Ectodermal cell (in vitro differentiated cells): ENCODE measurements at regions not wholly inside any gene's neighbourhood (a gene's known extent, or its start where the extent isn't known, plus 50 kb on each side); places are given as distances from the start of the nearest gene placed in this dataset.

ENCODE experiments used
- H3K27ac ChIP-seq: 2 replicates; pipeline ENCODE4 v1.7.0; 2013; ENCODE audit warnings: mild to moderate bottlenecking, low read depth, low read length; ENCODE audit not compliant: insufficient read depth, poor library complexity, severe bottlenecking
- H3K27me3 ChIP-seq: 2 replicates; pipeline ENCODE4 v1.7.0; 2013; ENCODE audit warnings: mild to moderate bottlenecking, low read length; ENCODE audit not compliant: insufficient read depth, control insufficient read depth, poor library complexity, severe bottlenecking
- H3K36me3 ChIP-seq: one replicate; pipeline ENCODE4 v1.7.0; 2013; ENCODE audit warnings: low read length; ENCODE audit not compliant: control insufficient read depth, insufficient read depth
- H3K4me1 ChIP-seq: one replicate; pipeline ENCODE4 v1.7.0; 2013; ENCODE audit warnings: low read length; ENCODE audit not compliant: control insufficient read depth, insufficient read depth
- H3K4me3 ChIP-seq: 2 replicates; pipeline ENCODE4 v1.7.0; 2013; ENCODE audit warnings: low read depth, low read length, control low read depth; ENCODE audit not compliant: insufficient read depth
- H3K9me3 ChIP-seq: 2 replicates; pipeline ENCODE4 v1.7.0; 2013; ENCODE audit warnings: mild to moderate bottlenecking, low read length, moderate library complexity; ENCODE audit not compliant: control insufficient read depth
- WGBS, 2 experiments: methylation state at CpG; one replicate each; pipeline ENCODE4 v1.1.7; 2013; ENCODE audit warnings: missing lambda C conversion rate in 2 of 2; 5-methylcytosine and 5-hydroxymethylcytosine counted together

GRCh38 chr5:116824751-116825438 is 250.3 kb upstream of the SEMA6A start:
- Histone ChIP-seq H3K27me3 (no peaks in the 10 kb centered on the region), H3K9me3 (no peaks in the 10 kb centered on the region), H3K4me1 (no peaks in the 10 kb centered on the region), H3K27ac (no peak overlapping the region), H3K4me3 (no peak overlapping the region), H3K36me3 (no peaks in the 10 kb centered on the region)
- 76 to 83% methylated on average over 3 of the region's 3 CpGs for WGBS, 2 experiments

GRCh38 chr5:116814626-116815385 is 240.2 kb upstream of the SEMA6A start:
- H3K4me3 ChIP-seq = no peak overlapping the region
- H3K4me1 ChIP-seq = peaks cover 14% of the 10 kb centered on the region
- H3K27me3 ChIP-seq = no peaks in the 10 kb centered on the region
- 83 to 87% methylated on average over 6 to 10 of the region's 10 CpGs for WGBS, 2 experiments
- no peaks in the 10 kb centered on the region for H3K9me3 ChIP-seq
- no peak overlapping the region for H3K27ac ChIP-seq
- no peaks in the 10 kb centered on the region for H3K36me3 ChIP-seq

DNA sequence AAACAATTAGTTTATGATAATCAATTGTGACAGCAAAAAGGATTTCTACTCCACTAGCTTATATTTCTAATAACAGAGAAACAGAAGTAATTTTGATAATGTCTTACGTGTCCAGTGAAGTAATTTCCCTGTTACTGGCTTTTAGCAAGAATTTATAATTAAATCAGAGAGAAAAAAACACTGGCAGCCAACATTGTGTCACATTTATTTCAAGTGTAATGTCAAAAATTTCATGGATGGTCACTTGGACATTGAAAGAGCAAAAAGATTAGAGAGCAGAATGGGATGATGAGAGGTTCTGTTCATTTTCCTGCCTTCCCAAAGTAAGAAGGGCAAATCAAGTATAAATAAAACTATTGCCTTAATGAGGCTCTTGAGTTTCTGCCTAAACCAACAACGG is 239.3 kb upstream of the SEMA6A start:
- Histone ChIP-seq H3K4me1 (peaks cover 14% of the 10 kb centered on the region), H3K27me3 (no peaks in the 10 kb centered on the region), H3K27ac (no peak overlapping the region), H3K36me3 (no peaks in the 10 kb centered on the region), H3K9me3 (no peaks in the 10 kb centered on the region), H3K4me3 (no peak overlapping the region)
- WGBS, 2 experiments = 92% methylated on average over 1 of the region's 2 CpGs; no CpG with 5 or more reads in 1 of the 2 experiments

DNA sequence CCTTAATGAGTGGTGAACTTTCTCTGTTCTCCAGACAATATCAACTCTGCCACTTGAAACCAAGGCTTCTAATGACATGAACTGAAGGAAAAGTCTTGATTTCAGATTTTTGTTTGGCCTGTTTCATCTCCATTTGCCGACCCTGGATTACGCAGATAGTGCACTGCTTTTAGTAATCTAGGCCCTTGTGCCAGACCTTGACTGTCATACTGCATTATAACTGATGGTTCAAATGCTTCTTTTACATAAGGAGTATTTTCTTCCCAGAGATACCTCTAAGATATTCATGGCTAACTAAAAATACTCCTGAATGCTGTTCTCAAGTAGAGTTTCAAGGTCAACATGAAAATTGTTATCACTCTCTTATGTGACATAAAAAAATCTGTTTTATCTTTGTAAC is 238.7 kb upstream of the SEMA6A start:
- H3K27ac ChIP-seq = no peak overlapping the region
- H3K4me1 ChIP-seq = peaks cover 14% of the 10 kb centered on the region
- H3K9me3 ChIP-seq = no peaks in the 10 kb centered on the region
- WGBS, 2 experiments = 96% methylated on average over 2 of the region's 2 CpGs
- H3K36me3 ChIP-seq = no peaks in the 10 kb centered on the region
- no peaks in the 10 kb centered on the region for H3K27me3 ChIP-seq
- H3K4me3 ChIP-seq = no peak overlapping the region

DNA sequence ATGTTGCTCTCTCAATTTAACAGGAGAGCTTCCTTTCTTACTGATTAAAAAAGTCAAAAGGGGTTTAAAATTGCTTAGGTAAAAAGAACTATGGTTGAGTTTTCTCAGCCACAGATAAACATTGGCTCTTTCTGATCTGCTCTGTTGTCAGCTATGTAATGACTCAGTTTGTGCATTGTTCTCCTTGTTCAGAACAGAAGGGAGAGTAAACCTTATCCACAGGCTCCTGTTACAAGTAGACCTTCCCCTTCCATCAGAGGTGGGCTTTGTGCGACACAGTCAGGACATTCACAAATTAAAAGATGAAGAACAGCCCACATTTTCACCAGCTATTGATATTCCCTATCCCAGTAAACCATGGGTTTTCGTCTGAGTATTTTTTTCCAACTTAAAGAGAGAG is 236.3 kb upstream of the SEMA6A start:
- no peak overlapping the region for H3K4me3 ChIP-seq
- H3K27me3 ChIP-seq = no peaks in the 10 kb centered on the region
- 22 to 28% methylated on average over 2 of the region's 2 CpGs for WGBS, 2 experiments
- H3K36me3 ChIP-seq = no peaks in the 10 kb centered on the region
- peaks cover 14% of the 10 kb centered on the region for H3K4me1 ChIP-seq
- H3K27ac ChIP-seq = peak overlapping the region; percentile 11
- no peaks in the 10 kb centered on the region for H3K9me3 ChIP-seq

DNA sequence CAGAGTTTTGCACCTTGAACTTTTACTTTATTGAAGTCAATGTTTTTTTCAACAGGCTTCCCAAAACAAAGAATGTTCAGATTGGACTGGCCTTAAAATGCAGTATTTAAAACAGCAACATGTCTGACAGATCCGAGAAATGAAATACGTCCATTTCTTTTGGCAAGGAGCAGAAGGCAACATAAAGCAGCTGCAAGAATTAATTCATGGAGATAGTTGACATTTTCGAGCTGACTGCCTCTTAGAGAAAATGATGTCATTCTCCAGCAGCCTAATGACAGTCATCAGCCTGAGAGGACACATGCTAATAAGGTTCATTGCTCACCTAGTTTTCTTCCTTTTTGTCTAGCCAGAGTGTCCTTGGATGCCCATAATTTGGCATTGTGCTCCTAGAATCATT is 232.2 kb upstream of the SEMA6A start:
- H3K4me3 ChIP-seq = no peak overlapping the region
- H3K9me3 ChIP-seq = no peaks in the 10 kb centered on the region
- 91 to 94% methylated on average over 3 of the region's 3 CpGs for WGBS, 2 experiments
- no peaks in the 10 kb centered on the region for H3K27me3 ChIP-seq
- peaks cover 8% of the 10 kb centered on the region for H3K4me1 ChIP-seq
- no peak overlapping the region for H3K27ac ChIP-seq
- no peaks in the 10 kb centered on the region for H3K36me3 ChIP-seq

DNA sequence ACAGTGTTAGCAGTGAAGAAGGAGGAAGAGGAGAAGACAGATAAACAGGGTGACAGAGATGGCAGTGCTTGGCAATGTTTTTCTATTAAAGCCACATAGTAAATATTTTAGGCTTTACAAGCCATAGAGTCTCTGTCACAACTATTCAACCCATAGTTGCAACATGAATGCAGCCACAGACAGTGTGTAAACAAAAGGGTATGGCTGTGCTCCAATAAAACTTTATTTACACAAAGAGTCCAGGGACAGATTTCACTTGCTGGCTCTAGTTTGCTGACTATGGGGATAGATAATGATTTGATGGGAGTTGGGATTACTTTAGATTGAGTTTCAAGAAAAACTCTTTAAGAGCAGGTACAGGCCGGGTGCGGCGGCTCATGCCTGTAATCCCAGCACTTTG is 224.8 kb upstream of the SEMA6A start:
- Histone ChIP-seq H3K4me1 (no peaks in the 10 kb centered on the region), H3K9me3 (no peaks in the 10 kb centered on the region), H3K27me3 (no peaks in the 10 kb centered on the region), H3K27ac (no peak overlapping the region), H3K4me3 (no peak overlapping the region), H3K36me3 (no peaks in the 10 kb centered on the region)
- 88 to 96% methylated on average over 3 of the region's 3 CpGs for WGBS, 2 experiments

- Histone ChIP-seq H3K27me3 (no peaks in the 10 kb centered on the region), H3K27ac (no peak overlapping the region), H3K9me3 (no peaks in the 10 kb centered on the region), H3K4me3 (no peak overlapping the region), H3K36me3 (no peaks in the 10 kb centered on the region), H3K4me1 (no peaks in the 10 kb centered on the region)
- 84 to 90% methylated on average over 2 of the region's 2 CpGs for WGBS, 2 experiments
Observed at GRCh38 chr5:116795189-116795588, 220.6 kb upstream of the SEMA6A start.

GRCh38 chr5:116789522-116789921 is 214.9 kb upstream of the SEMA6A start:
- no peaks in the 10 kb centered on the region for H3K4me1 ChIP-seq
- no peaks in the 10 kb centered on the region for H3K9me3 ChIP-seq
- no peaks in the 10 kb centered on the region for H3K36me3 ChIP-seq
- H3K27me3 ChIP-seq = no peaks in the 10 kb centered on the region
- 95 to 100% methylated on average over 1 of the region's 1 CpG for WGBS, 2 experiments
- no peak overlapping the region for H3K4me3 ChIP-seq
- no peak overlapping the region for H3K27ac ChIP-seq

DNA sequence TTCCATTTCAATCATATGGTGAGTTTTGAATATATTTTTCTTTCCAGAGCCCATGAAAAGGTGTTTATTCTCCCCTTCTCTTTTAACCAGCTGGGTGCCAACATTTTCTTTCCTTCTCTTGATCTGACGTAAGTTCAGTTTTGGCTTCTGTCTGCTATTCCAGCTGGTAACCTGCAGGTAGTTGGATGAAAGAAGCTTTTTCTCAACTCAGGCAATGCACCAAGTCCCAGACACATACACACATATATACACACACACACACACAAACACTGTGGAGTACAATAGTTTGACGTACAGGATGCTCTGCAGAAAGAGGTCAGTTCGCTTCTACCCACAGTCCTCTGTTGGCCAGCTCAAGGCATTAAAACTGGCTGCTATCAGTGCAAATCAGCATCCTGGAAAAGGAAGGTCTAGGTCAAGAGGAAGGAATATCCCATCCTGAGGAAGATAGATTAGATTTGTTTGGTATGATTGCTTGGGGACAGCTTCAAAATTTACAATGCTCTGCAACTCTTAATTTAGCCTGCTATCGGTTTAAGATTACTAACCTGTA is 214.3 kb upstream of the SEMA6A start:
- no peaks in the 10 kb centered on the region for H3K4me1 ChIP-seq
- H3K9me3 ChIP-seq = no peaks in the 10 kb centered on the region
- no peak overlapping the region for H3K27ac ChIP-seq
- H3K27me3 ChIP-seq = no peaks in the 10 kb centered on the region
- no peaks in the 10 kb centered on the region for H3K36me3 ChIP-seq
- WGBS, 2 experiments = 92 to 95% methylated on average over 3 of the region's 4 CpGs
- H3K4me3 ChIP-seq = no peak overlapping the region
